SK-N-SH (cell line): ENCODE measurements at regions not wholly inside any gene's neighbourhood (a gene's known extent, or its start where the extent isn't known, plus 50 kb on each side); places are given as distances from the start of the nearest gene placed in this dataset.

ENCODE experiments used
- CTCF ChIA-PET: fragments of 300-600, 350-600 bp; formaldehyde crosslinking; extraction: SDS; loops from one replicate; lab custom pipeline; 2021; lab: Yijun Ruan, JAX
- POLR2A ChIA-PET: fragments of 350-600 bp; sonication (Branson Sonifier 250); formaldehyde crosslinking; extraction: SDS; loops from one replicate; lab custom pipeline; 2020; ENCODE audit warnings: antibody characterized with exemption, inconsistent platforms; lab: Yijun Ruan, JAX
- DNase-seq: peaks from one replicate; pipeline ENCODE4 v3.0.0; 2012
- H2AFZ ChIP-seq: fragments of 200-600 bp; sonication (generic); 2 replicates; pipeline ENCODE4 v1.8.1; 2016; ENCODE audit warnings: antibody characterized with exemption, mild to moderate bottlenecking, low read depth
- H3F3A ChIP-seq: fragments of 200-600 bp; sonication (generic); replicated peaks from 2 replicates; pipeline ENCODE3; 2016; ENCODE audit warnings: antibody characterized with exemption, mild to moderate bottlenecking; ENCODE audit not compliant: insufficient read depth
- H3K27ac ChIP-seq, 2 experiments: fragments of 200-500 bp in 1 of 2; fragments of 200-600 bp in 1 of 2; sonication (Bioruptor generic) in 1 of 2; sonication (generic), shearing (Covaris generic) in 1 of 2; 2 replicates each; pipeline versions ENCODE4 v1.5.1 to v1.6.1; 2014 to 2016; ENCODE audit warnings: low read depth in 2 of 2, inconsistent platforms in 1 of 2, low read length in 1 of 2, mild to moderate bottlenecking in 1 of 2, mixed read lengths in 1 of 2
- H3K27me3 ChIP-seq: fragments of 200-600 bp; sonication (generic), shearing (Covaris generic); 2 replicates; pipeline ENCODE4 v1.6.1; 2016; ENCODE audit warnings: mixed run types; ENCODE audit not compliant: insufficient read depth
- H3K36me3 ChIP-seq, 2 experiments: fragments of 200-500 bp in 1 of 2; fragments of 200-600 bp in 1 of 2; sonication (Bioruptor generic) in 1 of 2; sonication (generic) in 1 of 2; replicated peaks in 1 of 2; 2 replicates each; pipeline versions ENCODE3 to v1.5.1; 2014 to 2016; ENCODE audit warnings: low read length in 1 of 2, mild to moderate bottlenecking in 1 of 2; ENCODE audit not compliant: insufficient read depth in 2 of 2, control insufficient read depth in 1 of 2
- H3K4me1 ChIP-seq, 2 experiments: fragments of 200-500 bp in 1 of 2; fragments of 200-600 bp in 1 of 2; sonication (Bioruptor generic) in 1 of 2; sonication (generic), shearing (Covaris generic) in 1 of 2; 2 replicates each; pipeline versions ENCODE4 v1.5.1 to v1.6.1; 2014 to 2016; ENCODE audit warnings: low read depth in 1 of 2, low read length in 1 of 2, mixed run types in 1 of 2; ENCODE audit not compliant: insufficient read depth in 2 of 2, control insufficient read depth in 1 of 2
- H3K4me2 ChIP-seq: fragments of 200-600 bp; sonication (generic), shearing (Covaris generic); 2 replicates; pipeline ENCODE4 v1.6.1; 2017; ENCODE audit warnings: mixed run types
- H3K4me3 ChIP-seq, 2 experiments: fragments of 200-500 bp in 1 of 2; fragments of 200-600 bp in 1 of 2; sonication (Bioruptor generic) in 1 of 2; sonication (generic), shearing (Covaris generic) in 1 of 2; 2 replicates each; pipeline versions ENCODE4 v1.5.1 to v1.8.1; 2014 to 2016; ENCODE audit warnings: low read depth in 2 of 2, inconsistent platforms in 1 of 2, low read length in 1 of 2, mild to moderate bottlenecking in 1 of 2, mixed read lengths in 1 of 2, moderate library complexity in 1 of 2
- H3K79me2 ChIP-seq: fragments of 200-600 bp; sonication (generic); 2 replicates; pipeline ENCODE4 v1.8.1; 2017; ENCODE audit warnings: mild to moderate bottlenecking; ENCODE audit not compliant: insufficient read depth
- H3K9ac ChIP-seq: fragments of 200-600 bp; sonication (generic); 2 replicates; pipeline ENCODE4 v1.6.1; 2017; ENCODE audit warnings: mixed run types
- H3K9me2 ChIP-seq: fragments of 200-600 bp; sonication (generic); 2 replicates; pipeline ENCODE4 v1.6.1; 2017; ENCODE audit warnings: mixed run types
- H3K9me3 ChIP-seq: fragments of 200-600 bp; sonication (generic); 2 replicates; pipeline ENCODE4 v1.6.1; 2017; ENCODE audit warnings: mixed run types, mild to moderate bottlenecking, moderate library complexity
- H4K20me1 ChIP-seq: fragments of 200-600 bp; sonication (generic); 2 replicates; pipeline ENCODE4 v1.6.1; 2017; ENCODE audit warnings: mild to moderate bottlenecking, mixed run types; ENCODE audit not compliant: insufficient read depth
- CHD2 ChIP-seq: fragments of 150-350 bp; IDR thresholded peaks from 2 replicates; pipeline ENCODE4 v1.6.1; 2018; ENCODE audit warnings: low read length; ENCODE audit not compliant: partially characterized antibody
- EP300 ChIP-seq, 2 experiments: IDR thresholded peaks; 2 replicates each; pipeline versions ENCODE4 v1.4.0 to v1.6.1; 2012; ENCODE audit warnings: borderline replicate concordance in 1 of 2, low read depth in 1 of 2, low read length in 1 of 2
- FOSL2 ChIP-seq: IDR thresholded peaks from 2 replicates; pipeline ENCODE4 v1.4.0; 2012; ENCODE audit warnings: low read depth, mild to moderate bottlenecking, moderate library complexity, borderline replicate concordance
- FOXJ3 ChIP-seq: sonication (generic); formaldehyde crosslinking; IDR thresholded peaks from 2 replicates; pipeline ENCODE4 v1.5.1; 2020; ENCODE audit warnings: mild to moderate bottlenecking, missing genetic modification reagents
- GABPA ChIP-seq: IDR thresholded peaks from 2 replicates; pipeline ENCODE4 v1.4.0; 2012; ENCODE audit warnings: low read depth, mild to moderate bottlenecking
- JUND ChIP-seq: IDR thresholded peaks from 2 replicates; pipeline ENCODE4 v1.4.0; 2012
- MAX ChIP-seq: IDR thresholded peaks from 2 replicates; pipeline ENCODE4 v1.4.0; 2012; ENCODE audit warnings: low read depth
- MEF2A ChIP-seq: IDR thresholded peaks from 2 replicates; pipeline ENCODE4 v1.4.0; 2012; ENCODE audit warnings: low read depth, borderline replicate concordance
- NRF1 ChIP-seq: IDR thresholded peaks from 2 replicates; pipeline ENCODE4 v1.6.1; 2012; ENCODE audit warnings: low read depth, mild to moderate bottlenecking, low read length
- PBX3 ChIP-seq: IDR thresholded peaks from 2 replicates; pipeline ENCODE4; 2012
- RCOR1 ChIP-seq: fragments of 150-350 bp; IDR thresholded peaks from 2 replicates; pipeline ENCODE4 v1.6.1; 2017; ENCODE audit warnings: antibody characterized with exemption, low read length
- RXRA ChIP-seq: IDR thresholded peaks from 2 replicates; pipeline ENCODE4 v1.4.0; 2012; ENCODE audit warnings: low read depth, mild to moderate bottlenecking, borderline replicate concordance
- SIN3A ChIP-seq: IDR thresholded peaks from 2 replicates; pipeline ENCODE4 v1.6.1; 2012; ENCODE audit warnings: low read depth, mild to moderate bottlenecking, low read length, moderate library complexity, borderline replicate concordance
- SMC3 ChIP-seq: IDR thresholded peaks from 2 replicates; pipeline ENCODE4 v1.6.1; 2012; ENCODE audit warnings: low read depth, low read length, improper control_type of control experiment
- TAF1 ChIP-seq: IDR thresholded peaks from 2 replicates; pipeline ENCODE4 v1.6.1; 2012; ENCODE audit warnings: low read depth, mild to moderate bottlenecking, low read length, moderate library complexity, borderline replicate concordance
- TCF12 ChIP-seq: IDR thresholded peaks from 2 replicates; pipeline ENCODE4 v1.4.0; 2012
- TEAD4 ChIP-seq: IDR thresholded peaks from 2 replicates; pipeline ENCODE4 v1.4.0; 2012; ENCODE audit warnings: mild to moderate bottlenecking, borderline replicate concordance; ENCODE audit not compliant: insufficient read depth
- YY1 ChIP-seq: IDR thresholded peaks from 2 replicates; pipeline ENCODE4 v1.4.0; 2012; ENCODE audit warnings: low read depth, mild to moderate bottlenecking
- WGBS: methylation state at CpG from one replicate; pipeline ENCODE4 v1.1.6; 2017; ENCODE audit warnings: low lambda C conversion rate; 5-methylcytosine and 5-hydroxymethylcytosine counted together
- TF ChIP-seq, protein P1 (sequence below): fragments of 200-600 bp; sonication (generic); IDR thresholded peaks from 2 replicates; pipeline ENCODE4 v1.6.1; 2017; ENCODE audit warnings: antibody characterized with exemption, mild to moderate bottlenecking, moderate library complexity
- TF ChIP-seq, protein P2 (sequence below): IDR thresholded peaks from 2 replicates; pipeline ENCODE4 v1.4.0; 2012; ENCODE audit warnings: low read depth, borderline replicate concordance

GRCh38 chr9:87213948-87214347 is 266.6 kb upstream of the GAS1 start:
- Histone ChIP-seq H2AFZ (no peak overlapping the region; the same call in 1 of the 2 replicates), H3K4me3 (no peak overlapping the region), H3K9me2 (no peaks in the 10 kb centered on the region), H3K79me2 (no peaks in the 10 kb centered on the region), H3K4me2 (no peak overlapping the region), H3F3A (no peaks in the 10 kb centered on the region), H3K4me1 (no peaks in the 10 kb centered on the region), H3K27me3 (no peaks in the 10 kb centered on the region), H3K27ac (no peak overlapping the region), H3K9me3 (no peaks in the 10 kb centered on the region), H3K9ac (no peak overlapping the region), H3K36me3 (no peaks in the 10 kb centered on the region), H4K20me1 (no peaks in the 10 kb centered on the region)
- ChIA-PET POLR2A (no interaction called here), CTCF (interaction anchor here (1.8 kb wide), 1 partner anchor 12 kb away, joined by 4 read pairs; no protein-coding TSS in a partner anchor)
- no peak for DNase-seq
- 83% methylated on average over 3 of the region's 4 CpGs for WGBS
- TF ChIP-seq RXRA, result no peak
- TF ChIP-seq FOSL2, result peak; percentile 28; the same call in 1 of the 2 replicates

DNA sequence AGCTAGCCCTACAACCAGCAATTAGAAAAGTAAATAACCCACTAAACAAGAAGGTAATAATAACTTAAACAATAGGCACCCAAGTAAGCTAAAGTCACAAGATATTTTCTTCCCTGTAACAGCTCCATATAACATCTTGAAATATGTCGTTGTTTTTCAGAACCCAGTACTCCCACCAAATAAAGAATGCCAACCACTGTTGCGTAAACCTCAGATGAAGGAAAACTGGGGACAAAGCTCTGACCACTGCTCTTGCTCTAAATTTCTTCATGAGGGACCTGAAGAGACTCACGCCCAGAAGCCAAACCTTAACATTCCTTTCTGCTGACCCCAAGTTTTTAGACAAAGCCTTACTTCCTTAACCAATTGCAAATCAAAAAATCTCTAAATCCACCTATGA is 267.7 kb upstream of the GAS1 start:
- Histone ChIP-seq H3F3A (no peaks in the 10 kb centered on the region), H3K9me2 (no peaks in the 10 kb centered on the region), H3K9ac (no peak overlapping the region), H3K4me2 (no peak overlapping the region), H3K79me2 (no peaks in the 10 kb centered on the region), H3K36me3 (no peaks in the 10 kb centered on the region), H3K27me3 (no peaks in the 10 kb centered on the region), H3K4me1 (no peaks in the 10 kb centered on the region), H3K27ac (no peak overlapping the region), H3K4me3 (no peak overlapping the region), H3K9me3 (no peaks in the 10 kb centered on the region), H2AFZ (no peak overlapping the region), H4K20me1 (no peaks in the 10 kb centered on the region)
- WGBS, result 85% methylated on average over 3 of the region's 3 CpGs
- DNase-seq, result no peak
- CTCF ChIA-PET, result interaction anchor here (0.9 kb wide), 1 partner anchor 15 kb away, joined by 3 read pairs; no protein-coding TSS in a partner anchor
- TF ChIP-seq MAX (no peak), SMC3 (no peak), RXRA (no peak), PBX3 (no peak), GABPA (no peak), CHD2 (no peak), TEAD4 (no peak), TCF12 (no peak), EP300 (IDR thresholded peaks at IDR 0.05; ENCODE audit: borderline replicate concordance in 1 of 2, low read depth in 1 of 2, low read length in 1 of 2) (no peak), NRF1 (no peak), MEF2A (no peak), FOXJ3 (CRISPR knock-in tag) (no peak), JUND (no peak), RCOR1 (no peak), TAF1 (no peak), SIN3A (no peak), YY1 (no peak), FOSL2 (no peak)
- TF ChIP-seq, protein P1, sequence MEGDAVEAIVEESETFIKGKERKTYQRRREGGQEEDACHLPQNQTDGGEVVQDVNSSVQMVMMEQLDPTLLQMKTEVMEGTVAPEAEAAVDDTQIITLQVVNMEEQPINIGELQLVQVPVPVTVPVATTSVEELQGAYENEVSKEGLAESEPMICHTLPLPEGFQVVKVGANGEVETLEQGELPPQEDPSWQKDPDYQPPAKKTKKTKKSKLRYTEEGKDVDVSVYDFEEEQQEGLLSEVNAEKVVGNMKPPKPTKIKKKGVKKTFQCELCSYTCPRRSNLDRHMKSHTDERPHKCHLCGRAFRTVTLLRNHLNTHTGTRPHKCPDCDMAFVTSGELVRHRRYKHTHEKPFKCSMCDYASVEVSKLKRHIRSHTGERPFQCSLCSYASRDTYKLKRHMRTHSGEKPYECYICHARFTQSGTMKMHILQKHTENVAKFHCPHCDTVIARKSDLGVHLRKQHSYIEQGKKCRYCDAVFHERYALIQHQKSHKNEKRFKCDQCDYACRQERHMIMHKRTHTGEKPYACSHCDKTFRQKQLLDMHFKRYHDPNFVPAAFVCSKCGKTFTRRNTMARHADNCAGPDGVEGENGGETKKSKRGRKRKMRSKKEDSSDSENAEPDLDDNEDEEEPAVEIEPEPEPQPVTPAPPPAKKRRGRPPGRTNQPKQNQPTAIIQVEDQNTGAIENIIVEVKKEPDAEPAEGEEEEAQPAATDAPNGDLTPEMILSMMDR, result no peak
- TF ChIP-seq, protein P2, sequence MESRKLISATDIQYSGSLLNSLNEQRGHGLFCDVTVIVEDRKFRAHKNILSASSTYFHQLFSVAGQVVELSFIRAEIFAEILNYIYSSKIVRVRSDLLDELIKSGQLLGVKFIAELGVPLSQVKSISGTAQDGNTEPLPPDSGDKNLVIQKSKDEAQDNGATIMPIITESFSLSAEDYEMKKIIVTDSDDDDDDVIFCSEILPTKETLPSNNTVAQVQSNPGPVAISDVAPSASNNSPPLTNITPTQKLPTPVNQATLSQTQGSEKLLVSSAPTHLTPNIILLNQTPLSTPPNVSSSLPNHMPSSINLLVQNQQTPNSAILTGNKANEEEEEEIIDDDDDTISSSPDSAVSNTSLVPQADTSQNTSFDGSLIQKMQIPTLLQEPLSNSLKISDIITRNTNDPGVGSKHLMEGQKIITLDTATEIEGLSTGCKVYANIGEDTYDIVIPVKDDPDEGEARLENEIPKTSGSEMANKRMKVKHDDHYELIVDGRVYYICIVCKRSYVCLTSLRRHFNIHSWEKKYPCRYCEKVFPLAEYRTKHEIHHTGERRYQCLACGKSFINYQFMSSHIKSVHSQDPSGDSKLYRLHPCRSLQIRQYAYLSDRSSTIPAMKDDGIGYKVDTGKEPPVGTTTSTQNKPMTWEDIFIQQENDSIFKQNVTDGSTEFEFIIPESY, result no peak
- POLR2A ChIA-PET, result no interaction called here
